LNCaP clone FGC (cell line): ENCODE measurements at regions not wholly inside any gene's neighbourhood (a gene's known extent, or its start where the extent isn't known, plus 50 kb on each side); places are given as distances from the start of the nearest gene placed in this dataset.

Experiments
- DNase-seq: peaks from one replicate; pipeline ENCODE4 v3.0.0-alpha.2; 2011; ENCODE audit warnings: low read depth
- H3K4me3 ChIP-seq: 2 replicates; pipeline ENCODE4 v1.5.1; 2011; ENCODE audit warnings: mild to moderate bottlenecking, low read depth, low read length, control low read depth
- TF ChIP-seq, protein P1 (sequence below): IDR thresholded peaks from 2 replicates; pipeline ENCODE4 v1.5.1; 2012; ENCODE audit warnings: mild to moderate bottlenecking; ENCODE audit not compliant: control insufficient read depth, insufficient read depth; ENCODE audit errors: extremely low read depth

DNA sequence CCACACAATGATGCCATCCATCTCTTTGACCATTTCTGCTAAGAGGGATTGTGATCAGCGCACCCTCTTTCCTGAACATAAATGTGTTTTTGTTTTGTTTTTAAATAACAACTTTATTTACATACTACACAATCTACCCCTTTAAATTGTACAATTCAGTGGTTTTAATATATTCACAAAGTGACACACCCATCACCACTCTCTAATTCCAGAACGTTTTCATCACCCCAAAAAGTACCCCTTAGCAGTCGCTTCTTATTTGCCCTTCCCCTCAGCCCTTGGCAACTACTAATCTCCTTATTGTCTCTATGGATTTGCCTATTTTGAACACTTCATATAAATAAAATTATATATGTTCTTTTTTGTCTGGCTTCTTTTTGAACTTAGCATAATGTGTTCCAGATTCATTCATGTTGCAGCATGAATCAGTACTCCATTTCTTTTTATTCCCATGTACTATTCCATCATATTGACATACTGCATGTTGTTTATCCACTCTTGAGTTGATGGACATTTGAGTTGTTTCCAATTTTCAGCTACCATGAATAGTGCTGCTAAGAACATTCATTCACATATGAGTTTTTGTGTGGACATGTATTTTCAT lies 150.9 kb upstream of the NABP1 start:
- TF ChIP-seq, protein P1, sequence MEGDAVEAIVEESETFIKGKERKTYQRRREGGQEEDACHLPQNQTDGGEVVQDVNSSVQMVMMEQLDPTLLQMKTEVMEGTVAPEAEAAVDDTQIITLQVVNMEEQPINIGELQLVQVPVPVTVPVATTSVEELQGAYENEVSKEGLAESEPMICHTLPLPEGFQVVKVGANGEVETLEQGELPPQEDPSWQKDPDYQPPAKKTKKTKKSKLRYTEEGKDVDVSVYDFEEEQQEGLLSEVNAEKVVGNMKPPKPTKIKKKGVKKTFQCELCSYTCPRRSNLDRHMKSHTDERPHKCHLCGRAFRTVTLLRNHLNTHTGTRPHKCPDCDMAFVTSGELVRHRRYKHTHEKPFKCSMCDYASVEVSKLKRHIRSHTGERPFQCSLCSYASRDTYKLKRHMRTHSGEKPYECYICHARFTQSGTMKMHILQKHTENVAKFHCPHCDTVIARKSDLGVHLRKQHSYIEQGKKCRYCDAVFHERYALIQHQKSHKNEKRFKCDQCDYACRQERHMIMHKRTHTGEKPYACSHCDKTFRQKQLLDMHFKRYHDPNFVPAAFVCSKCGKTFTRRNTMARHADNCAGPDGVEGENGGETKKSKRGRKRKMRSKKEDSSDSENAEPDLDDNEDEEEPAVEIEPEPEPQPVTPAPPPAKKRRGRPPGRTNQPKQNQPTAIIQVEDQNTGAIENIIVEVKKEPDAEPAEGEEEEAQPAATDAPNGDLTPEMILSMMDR, result no peak
- no peak for DNase-seq

DNA sequence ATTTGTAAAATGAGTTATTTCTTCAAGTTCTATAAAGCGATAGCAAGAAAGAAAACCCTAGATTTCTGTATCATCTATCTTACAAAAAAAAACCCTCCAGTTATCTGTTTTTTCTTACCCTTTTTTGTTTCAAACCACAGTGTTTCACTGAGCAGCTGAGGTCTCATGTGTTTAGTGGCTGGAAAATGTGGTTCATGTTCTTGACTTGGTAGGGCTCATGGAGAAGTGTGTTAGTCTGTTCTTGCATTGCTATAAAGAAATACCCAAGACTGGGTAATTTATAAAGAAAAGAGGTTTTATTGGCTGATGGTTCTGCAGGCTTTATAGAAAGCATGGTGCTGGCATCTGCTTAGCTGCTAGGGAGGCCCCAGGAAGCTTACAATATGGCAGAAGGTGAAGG lies 147.3 kb upstream of the NABP1 start:
- TF ChIP-seq, protein P1, result no peak
- no peak for DNase-seq
- no peak overlapping the region for H3K4me3 ChIP-seq

More for the DNA sequence above, 150.9 kb upstream of the NABP1 start:
- H3K4me3 ChIP-seq, result no peak overlapping the region

- H3K4me3 ChIP-seq, result no peak overlapping the region
- no peak for DNase-seq
- TF ChIP-seq, protein P1, result no peak
Observed at GRCh38 chr2:191533693-191534180, 144.2 kb upstream of the NABP1 start.

GRCh38 chr2:191537921-191538320 lies 140.0 kb upstream of the NABP1 start:
- no peak for DNase-seq
- TF ChIP-seq, protein P1, result no peak

GRCh38 chr2:191538334-191538903 lies 139.5 kb upstream of the NABP1 start:
- TF ChIP-seq, protein P1, result no peak
- no peak for DNase-seq
- H3K4me3 ChIP-seq, result no peak overlapping the region

More at GRCh38 chr2:191537921-191538320, 140.0 kb upstream of the NABP1 start:
- no peak overlapping the region for H3K4me3 ChIP-seq

DNA sequence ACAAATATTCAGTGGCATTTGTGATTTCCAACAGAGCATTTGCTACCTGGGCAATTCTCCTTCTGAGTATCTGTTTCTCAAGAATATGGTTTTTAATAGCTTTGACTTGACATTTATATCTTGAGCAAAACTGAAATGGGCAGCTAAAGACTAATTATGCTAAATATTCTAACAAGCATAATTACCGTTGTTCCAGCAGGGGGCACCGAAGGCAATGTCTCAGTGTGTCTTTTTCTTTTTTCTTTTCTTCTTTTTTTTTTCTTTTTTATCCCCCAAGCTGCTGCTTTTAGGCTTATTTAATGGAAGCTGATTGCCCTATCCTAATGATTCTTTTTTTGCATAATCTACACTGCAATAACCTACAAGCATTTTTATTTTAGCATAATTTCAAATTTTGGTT lies 138.9 kb upstream of the NABP1 start:
- H3K4me3 ChIP-seq, result no peak overlapping the region
- TF ChIP-seq, protein P1, result peak; percentile 56
- DNase-seq, result no peak
